Stimulated activated CD8-positive, alpha-beta memory T cell treated with anti-CD3 and anti-CD28 coated beads, Interleukin-12 subunit alpha, Interleukin-12 subunit beta, amount 100 ng/mL, for 4 hours (primary cell): ENCODE measurements at regions not wholly inside any gene's neighbourhood (a gene's known extent, or its start where the extent isn't known, plus 50 kb on each side); places are given as distances from the start of the nearest gene placed in this dataset.
"Not testable (repeated sequence)": the region's sequence is repeated elsewhere in the genome, so short reads cannot be mapped to it uniquely, and the experiment has no call there.

ENCODE experiments used
- DNase-seq: peaks from one replicate; pipeline ENCODE4 v3.0.0-alpha.2; 2020; ENCODE audit warnings: low read depth

DNA sequence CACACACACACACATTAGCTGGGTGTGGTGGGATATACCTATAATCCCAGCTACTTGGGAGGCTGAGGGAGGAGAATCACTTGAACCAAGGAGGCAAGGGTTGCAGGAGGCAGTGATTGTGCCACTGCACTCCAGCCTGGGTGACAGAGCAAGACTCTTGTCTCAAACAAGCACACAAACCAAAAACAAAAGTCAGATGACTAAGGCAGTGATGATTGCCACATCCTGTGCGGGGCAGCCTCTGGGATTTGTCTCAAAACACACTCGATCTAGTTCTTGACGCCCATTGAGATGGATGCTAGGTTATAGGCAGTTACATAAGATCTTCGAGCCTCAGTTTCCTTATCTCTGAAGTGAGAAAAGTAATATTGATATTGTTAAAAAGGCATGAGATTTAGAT lies 57.8 kb upstream of the NBPF8 start:
- DNase-seq, result peak; percentile 24

DNA sequence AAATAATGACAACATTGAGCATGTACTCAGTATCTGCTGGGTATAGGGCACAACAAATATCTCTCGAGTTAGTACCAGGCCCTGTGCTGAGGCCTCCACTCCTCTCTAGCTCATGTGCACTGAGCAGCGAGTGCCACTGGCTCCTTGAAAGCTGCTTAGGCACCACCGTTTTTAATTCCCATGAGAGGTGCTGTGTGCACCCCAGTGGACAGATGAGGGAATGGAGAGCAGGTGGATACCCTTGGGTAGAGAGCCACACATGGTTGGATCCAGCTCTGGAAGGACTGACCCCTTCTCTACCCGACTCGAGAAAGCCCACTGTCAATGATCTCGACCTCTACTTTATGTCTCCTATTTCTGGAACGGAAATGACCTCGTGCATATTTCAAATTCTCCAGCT lies 58.7 kb upstream of the NBPF8 start:
- not testable (repeated sequence) for DNase-seq

DNA sequence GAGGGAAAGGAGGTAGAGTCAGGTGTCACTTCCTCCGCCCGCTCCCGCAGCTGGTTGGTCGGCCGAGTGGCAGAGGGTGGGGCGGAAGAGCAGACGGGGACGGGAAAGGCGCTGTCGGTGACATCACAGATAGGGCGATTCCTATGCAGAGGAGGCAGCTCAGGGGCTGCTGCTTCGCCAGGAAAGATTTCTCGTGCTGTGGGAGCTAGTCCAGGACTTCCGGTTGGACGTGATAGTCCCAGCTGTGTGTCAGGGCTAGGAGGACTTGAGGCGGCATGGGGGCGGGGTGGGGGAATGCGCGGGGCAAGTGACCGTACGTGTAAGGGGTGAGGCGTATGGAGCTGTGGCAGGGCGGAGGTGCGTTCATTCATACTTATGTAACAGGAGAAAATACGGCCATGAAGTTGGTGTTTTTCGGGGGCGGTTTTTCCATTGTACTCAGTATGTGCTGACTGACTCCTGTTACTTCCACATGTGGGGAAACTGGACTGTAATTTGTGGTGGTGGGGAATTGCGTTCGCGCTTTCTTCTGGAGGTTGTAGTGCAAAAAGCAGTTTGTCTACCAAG lies 60.1 kb upstream of the NBPF8 start:
- peak; percentile 23 for DNase-seq

DNA sequence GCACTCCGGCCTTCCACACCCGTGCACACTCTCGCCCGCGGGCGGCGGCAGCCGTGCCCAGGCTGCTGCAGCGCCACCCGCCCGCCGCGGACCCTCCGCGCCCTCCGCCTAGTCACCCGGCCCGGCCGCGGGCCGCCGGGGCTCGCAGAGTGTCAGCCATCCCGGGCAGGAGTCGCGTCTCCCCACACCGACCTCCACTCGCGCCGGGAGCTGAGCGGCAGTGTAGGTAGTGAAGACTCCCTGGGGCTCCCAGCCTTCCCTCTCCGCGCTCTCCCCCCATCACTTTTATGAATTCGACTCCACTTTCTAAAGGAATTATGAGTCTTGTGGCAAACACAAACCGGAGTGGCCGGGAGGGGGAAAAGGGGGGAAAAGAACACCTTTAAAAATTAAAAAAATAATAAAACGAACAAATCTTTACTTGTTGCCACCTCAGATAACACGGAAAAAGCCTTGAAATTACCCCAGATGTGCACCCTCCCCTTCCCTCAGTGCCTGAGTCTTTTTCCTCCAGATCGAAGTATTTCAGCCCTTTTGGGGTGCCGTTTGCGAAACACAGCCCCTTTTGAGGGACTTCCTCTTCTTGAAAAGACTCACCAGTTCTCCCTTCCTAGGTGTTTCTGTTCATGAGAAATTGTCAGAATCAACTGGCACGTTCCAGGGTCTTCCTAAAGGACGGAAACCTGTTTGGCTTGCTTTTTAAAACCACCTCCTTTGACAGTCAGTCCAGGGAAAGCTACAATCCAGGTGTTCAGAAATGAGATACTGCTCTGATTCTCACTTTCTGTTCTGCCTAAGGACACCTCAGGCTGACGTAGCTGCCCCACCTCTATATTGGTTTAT lies 72.4 kb upstream of the NBPF8 start:
- DNase-seq, result not testable (repeated sequence)

DNA sequence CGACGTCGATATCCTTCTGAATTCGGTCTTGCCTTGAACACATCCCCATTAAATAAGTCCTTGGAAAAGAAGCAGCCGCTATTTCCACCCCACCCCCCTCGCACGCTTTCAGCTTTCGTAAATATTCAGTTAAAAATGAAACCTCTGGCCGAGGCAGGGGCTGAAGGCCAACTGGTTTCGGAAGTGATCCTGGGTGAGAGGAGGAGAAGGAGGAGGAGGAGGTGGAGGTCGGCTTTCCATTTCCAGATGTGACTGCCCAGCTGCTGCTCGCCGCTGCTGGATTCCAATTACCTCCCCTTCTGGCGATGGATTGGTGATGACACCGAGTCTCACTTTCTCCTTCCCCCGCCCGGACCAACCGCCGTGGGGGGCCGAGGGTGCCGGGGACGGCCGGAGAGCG lies 73.1 kb upstream of the NBPF8 start:
- DNase-seq, result not testable (repeated sequence)

DNA sequence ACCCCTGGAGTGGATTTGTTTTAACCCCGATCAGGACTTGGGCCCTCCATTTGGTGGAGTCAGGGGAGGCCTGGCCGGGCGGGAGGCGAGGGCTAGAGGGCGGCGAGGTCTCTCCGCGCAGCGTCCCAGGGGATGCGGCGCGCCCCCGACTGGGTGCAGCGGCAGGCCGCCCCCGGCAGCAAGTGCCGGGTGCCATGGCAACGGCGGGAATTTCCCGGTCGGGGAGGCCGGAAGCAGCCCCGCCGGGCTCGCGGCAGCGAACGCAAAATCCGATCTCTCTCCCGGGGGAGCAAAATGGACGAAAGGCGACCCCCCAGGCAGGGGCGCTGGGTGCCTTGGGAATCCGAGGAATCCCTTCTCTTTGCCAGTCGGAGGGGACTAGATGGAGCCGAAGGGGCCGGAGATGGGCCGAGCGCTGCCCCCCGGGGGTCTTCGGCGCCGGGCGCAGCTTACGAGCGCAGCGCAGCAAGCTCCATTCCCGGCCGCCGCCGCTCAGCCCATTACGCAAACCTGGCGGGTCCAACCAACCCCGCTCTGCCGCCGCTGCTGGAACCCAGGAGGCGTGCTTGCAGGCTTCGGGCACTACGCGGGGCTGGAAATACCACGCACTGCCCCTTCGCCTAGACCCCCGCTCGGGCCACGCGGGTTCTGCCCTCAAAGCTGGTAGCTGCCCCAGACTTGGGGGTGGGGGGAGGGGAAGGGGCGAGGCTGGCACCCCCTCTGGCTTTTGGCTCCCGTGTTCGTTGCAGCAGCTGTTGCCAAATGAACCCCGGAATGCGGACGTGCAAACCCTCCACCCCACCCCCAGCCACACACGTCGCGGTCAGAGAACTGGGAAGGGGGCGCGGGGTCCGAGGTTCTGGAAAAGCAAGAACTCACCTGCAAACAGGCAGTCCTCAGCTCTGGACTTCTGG lies 73.7 kb upstream of the NBPF8 start:
- peak; percentile 41 for DNase-seq

DNA sequence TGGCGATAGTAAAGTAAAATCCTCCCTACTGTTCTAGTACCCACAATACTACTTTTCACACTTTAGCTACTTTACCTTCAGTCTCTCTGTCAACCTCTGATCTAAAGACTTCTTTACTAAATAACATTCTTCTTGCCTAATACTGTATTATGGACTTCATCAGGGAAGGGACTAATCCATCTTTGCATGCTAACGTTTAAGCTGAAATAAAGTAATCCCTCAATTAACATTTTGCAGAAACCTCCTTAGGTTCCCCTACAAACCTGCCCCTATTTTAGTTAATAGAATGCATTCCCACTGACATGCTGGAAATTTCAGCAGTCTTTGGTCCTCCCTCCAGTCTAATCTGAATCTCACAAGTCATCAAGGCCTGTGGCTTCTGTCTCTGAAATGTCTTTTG lies 99.1 kb upstream of the NBPF8 start:
- DNase-seq, result not testable (repeated sequence)

DNA sequence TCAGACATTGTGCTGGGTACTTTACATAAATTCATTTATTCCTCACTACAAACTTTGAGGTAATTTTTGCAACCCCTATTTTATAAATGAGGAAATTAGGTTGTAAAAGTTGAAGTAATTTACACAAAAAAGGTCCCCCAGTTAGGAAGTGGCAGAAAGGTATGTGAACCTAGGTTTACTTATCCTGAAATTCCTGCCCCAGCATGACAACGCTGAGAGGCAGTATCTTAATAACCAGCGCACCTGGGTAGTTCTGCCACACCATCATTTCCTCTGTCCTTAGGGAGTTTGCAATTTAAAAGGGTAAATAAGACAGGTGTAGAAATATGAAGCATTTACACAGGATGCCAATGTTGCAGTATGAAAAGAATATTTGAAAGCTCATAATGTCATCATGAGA lies 102.9 kb upstream of the NBPF8 start:
- not testable (repeated sequence) for DNase-seq

DNA sequence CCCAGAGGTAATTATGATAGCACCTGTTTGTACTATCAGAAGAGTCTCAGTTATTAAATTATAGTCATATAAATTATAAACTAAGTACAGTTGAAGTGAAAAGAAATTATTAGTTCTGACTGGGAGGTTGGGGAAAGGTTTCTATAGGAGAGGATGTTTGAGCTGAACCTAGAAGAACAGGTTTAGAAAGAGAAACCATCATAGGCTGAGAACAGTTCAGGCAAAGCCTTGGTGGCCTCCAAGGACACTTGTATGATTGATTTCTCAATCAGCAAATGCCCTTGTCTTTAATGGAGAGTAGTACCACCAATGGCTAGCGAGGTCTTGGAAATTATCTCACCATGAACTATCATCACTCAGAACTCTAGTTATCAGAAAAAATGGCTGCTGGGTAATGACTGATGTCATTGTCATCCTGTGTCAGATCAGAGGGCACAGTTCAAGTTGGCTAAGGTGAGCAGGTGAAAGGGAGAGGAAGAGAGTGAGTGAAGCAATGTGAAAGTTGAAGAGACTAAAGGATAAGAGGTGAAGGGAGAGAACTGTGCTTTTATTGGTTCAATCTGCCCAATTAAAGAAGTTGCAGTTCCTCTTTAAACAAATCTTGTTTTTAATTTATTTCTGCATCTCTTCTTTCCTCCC lies 105.8 kb upstream of the NBPF8 start:
- not testable (repeated sequence) for DNase-seq

DNA sequence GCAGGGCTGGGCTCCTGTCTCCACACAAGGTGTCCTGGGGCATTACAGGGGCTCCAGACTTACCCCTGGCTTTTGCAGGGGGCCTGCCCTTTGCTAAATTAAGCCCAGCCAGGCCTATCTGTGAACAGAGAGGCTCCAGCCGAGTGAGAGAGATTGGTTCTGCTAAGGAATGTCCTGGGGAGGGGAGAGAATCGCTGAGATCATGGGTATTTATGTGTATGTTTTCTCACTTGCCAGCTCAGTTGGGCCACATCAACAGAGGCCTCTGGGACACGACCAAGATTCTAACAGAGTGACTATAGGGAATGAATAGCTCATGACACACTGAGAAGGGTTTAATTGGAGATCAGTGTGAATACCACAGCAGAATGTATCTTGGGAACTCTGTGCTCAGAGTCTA lies 109.8 kb upstream of the NBPF8 start:
- DNase-seq, result not testable (repeated sequence)

DNA sequence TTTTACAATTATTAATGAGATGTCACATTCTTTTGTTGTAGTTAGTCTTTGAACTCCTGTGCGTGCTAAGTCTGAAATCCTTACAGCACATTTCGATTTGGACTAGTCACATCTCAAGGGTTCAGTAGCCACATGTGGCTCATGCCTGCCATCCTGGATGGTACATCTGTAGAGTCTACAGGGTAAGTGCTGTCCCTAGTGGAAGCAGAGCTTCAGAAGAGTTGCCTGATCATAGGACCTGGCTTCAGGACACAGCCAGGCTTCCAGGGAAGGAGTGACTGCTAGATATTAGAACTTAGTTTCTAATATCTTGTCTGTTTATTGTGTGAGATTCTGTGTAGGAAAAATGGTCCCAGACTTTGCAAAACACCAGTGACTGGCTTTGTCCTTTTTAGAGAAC lies 110.5 kb upstream of the NBPF8 start:
- DNase-seq, result not testable (repeated sequence)

DNA sequence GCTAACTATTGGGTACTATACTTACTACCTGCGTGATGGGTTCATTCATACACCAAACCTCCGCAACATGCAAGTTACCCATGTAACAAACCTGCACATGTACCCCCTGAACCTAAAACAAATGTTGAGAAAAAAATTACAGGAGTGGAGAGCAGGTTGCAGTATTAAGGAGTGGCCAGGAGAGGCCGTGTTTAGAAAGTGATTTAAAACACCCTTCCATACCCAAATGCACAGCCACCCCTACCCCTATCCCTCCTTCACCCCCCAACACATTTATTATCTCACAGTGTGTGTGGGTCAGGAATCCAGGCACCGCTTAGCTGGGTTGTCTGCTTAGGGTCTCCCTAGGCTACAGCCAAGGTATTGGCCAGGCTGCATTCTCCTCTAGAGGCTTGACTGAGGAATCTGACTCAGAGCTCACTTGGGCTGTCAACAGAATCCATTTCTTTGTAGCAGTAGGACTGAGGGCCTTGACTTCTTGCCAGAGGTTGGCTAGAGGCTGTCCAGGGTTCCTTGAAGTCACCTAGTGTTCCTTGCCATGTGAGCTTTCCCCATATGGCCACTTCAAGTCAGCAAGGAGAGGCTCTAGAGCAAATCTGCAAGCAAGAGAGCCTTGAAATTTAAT lies 115.3 kb upstream of the NBPF8 start:
- DNase-seq, result not testable (repeated sequence)

DNA sequence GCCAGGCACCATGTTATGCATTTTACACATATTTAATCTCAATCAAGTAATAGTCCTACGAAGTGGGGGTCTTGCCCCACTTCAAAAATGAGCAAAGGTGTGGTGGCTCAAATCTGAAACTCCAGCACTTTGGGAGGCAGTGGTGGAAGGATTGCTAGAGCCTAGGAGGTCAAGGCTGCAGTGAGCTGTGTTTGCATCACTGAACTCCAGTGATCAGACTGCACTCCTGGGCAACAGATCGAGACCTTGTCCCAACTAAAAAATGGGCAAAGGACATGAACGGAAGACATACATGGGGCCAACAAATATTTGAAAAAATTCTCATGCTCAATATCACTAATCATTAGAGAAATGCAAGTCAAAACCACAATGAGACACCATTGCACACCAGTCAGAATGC lies 116.3 kb upstream of the NBPF8 start:
- DNase-seq, result not testable (repeated sequence)

DNA sequence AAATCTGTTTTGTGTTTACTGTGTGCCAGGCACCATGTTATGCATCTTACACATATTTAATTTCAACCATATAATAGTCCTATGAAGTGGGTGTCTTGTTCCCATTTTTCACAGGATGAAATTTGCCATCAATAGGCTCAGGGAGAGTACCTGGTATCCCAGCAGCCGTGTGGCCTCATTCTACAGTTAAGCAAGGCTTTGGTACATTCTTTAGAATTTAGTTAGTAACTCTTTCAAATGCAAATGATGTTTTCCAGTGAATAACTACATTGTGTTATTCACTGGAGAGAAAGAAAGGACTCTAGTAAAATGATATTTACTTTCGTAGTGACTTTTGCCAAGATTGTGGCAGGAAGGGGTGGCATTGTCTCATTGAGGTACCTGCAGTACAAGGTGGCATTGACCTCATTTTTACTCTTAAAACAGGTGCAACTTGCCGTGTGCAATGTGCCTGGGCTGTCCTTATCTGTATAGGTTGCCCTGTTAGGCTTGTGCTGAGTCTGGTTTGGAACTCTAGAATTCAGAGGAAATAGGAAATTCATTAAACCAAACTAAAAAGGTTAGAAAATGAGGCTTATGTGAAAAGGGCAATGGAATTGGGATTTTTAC lies 117.4 kb upstream of the NBPF8 start:
- not testable (repeated sequence) for DNase-seq

DNA sequence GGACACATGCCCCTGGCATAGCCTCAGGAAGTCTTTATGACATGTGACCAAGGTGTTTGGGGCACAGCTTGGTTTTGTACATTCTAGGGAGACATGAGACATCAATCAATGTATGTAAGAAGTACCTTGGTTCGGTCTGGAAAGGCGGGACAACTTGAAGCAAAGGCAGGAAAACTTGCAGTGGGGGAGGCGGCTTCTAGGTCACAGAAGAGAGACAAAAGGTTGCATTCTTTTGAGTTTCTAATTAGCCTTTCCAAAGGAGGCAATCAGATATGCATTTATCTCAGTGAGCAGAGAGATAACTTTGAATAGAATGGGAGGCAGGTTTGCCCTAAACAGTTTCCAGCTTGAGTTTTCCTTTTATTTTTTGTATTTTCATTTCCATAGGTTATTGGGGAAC lies 113.8 kb upstream of the SEC22B start:
- DNase-seq, result not testable (repeated sequence)

DNA sequence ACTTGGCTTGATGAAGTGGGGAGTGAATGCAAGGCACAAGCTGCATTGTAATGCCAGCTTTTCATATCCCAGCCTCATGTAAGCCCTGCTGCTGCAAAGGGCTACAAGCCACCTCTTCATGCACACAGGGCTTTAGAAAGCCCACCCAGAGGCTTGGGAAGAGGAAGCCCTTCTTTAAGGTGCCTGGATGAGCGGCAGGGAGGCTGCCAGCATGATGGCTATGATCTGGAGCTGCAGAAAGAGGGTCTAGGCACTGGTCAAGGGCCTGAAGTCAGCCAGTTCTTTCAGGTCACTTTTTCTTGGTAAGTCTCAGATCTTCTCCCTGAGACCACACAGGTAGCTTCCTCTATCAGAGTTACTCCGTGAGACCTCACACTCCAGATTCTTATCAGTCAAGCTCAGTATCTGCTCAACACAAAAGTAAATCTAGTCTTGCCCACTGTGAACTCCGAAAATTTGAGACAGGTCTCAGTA lies 113.3 kb upstream of the SEC22B start:
- not testable (repeated sequence) for DNase-seq

DNA sequence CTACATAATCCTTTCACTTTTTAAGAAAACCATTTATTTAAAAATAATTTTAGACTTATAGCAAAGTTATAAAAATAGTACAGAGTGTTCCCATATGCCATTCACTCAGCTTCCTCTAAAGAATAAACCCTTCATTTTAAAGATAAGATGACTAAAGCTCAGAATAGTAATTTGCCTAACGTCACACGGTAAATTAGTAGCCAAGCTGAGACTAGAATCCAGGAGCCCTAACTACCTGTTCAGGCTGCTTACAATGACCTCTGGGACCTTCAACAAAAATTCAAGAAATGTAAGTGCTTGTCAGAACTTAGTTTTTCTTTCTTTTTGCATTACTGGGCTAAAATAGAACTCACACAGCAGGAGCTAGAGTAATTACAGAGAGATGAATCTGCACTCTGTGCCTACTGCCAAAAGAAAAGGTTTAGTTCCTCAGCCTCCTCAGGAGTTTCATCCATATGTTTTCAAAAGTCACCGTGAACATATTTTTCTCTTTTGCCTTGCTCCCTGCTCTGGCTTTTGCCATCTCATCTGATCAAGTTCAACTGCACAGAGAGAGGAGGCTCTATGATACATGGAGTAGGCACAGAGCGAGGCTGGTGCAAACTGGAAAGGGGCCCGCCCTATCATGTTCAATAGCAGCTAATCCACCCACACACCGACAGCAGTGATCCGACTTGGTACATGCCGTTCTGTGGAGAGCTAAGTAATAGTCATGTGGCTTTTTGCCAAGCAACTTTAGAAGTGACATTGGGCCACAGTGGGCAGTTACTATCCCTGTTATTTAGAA lies 112.7 kb upstream of the SEC22B start:
- DNase-seq, result not testable (repeated sequence)

DNA sequence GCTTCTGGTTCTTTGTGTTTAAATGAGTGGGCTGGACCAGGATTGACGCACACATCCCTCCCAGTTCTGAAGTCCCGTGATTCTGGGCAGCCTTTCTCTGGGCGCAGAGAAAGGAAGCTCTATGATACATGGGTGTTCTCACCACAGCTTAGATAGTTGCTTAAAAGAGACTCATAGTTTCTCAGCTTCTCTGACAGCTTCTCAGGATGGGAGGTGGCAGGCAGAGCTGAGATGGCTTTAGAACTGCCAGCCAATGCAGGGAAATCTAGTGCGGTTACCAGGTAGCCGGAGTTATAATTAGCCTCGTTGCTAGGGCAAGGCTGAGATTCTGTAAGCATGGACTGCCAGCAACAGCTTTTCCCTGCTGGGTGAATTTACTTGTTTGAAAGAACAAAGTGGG lies 111.8 kb upstream of the SEC22B start:
- not testable (repeated sequence) for DNase-seq

DNA sequence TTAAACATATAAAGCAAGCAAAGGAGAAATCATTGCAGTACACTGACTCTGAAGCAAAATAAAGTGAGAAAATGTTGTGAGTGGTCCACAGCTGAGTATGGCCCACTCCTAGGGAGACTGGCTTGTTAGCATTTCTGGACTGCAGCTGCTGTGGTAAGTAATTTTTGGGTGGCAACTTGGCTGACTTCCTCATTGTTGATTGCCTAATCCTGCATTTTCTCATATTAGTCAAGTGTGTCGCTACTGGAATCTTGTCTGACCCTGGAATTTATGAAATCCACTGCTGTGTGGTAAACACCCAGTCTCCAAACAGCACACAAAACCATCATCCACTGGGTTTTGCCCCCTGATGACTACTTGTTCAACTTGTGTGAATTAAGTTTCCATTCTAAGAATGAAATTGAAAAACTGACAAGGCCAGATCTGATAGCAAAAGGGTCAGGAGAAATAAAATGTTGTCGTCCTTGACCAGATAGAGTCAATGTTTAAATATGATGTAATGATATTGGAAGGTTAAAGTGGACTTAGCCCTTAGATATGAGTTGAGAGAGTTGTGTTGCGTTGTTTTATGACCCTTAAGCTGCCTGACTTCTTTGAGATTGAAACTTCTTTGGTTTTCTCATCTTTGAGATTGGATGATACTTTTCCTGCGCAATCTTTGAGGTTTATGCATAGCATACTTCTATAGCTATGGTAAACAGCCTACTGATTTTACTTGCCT lies 106.6 kb upstream of the SEC22B start:
- not testable (repeated sequence) for DNase-seq

DNA sequence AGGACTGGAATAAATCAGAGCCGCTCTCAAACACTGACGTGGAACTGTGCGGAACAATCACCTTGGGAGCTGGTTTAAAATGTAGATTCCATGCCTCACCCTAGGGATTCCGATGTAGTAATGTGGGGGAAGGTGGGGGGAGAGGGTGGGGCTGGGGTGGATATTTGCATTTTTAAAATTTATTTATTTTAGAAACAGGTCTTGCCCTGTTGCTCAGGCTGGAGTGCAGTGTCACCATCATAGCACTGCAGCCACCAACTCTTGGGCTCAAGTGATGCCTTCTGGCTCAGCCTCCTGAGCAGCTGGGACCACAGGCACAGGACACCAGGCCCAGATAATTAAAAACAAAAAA lies 101.9 kb upstream of the SEC22B start:
- not testable (repeated sequence) for DNase-seq
